ENCODE measurements at regions not wholly inside any gene's neighbourhood (a gene's known extent, or its start where the extent isn't known, plus 50 kb on each side); places are given as distances from the start of the nearest gene placed in this dataset.
"Not testable (repeated sequence)": the region's sequence is repeated elsewhere in the genome, so short reads cannot be mapped to it uniquely, and the experiment has no call there.

DNA sequence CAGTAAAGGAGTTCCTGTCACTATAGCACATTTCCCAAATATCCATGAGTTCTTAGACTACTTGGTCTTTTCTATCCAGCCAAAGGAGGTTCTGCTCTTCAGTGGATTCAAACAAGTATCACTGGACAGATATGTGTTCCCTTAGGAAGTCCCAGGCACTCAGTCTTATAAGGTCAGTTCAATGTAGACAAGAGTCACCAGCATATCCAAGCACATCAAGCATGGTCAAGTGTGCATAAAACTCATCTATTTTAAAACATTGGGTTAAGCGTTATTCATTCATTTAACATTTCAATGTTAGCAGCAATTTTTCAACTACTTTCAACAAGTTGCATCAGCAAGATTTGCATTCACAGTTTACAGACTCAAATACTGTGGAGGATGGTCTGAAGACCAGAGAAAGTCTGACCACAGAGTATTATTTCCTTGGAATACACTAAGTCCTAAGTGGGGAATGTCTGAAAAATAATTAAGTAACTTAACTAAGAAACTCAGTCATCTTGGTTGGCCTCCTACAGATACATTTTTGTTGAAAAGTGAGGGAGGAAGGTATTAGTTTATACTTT, 630.5 kb upstream of the IGFBP7 start:
- Histone ChIP-seq H3K4me2 (ENCODE audit: low read length) (no peak overlapping the region), H3K9ac (ENCODE audit: low read length) (no peak overlapping the region), H3K27ac (ENCODE audit: low read length) (no peak overlapping the region), H3F3A (ENCODE audit: insufficient read depth, low read length, poor library complexity, severe bottlenecking) (no peaks in the 10 kb centered on the region), H4K20me1 (ENCODE audit: insufficient read depth) (no peaks in the 10 kb centered on the region), H3K4me3 (ENCODE audit: low read length) (no peak overlapping the region), H3K79me2 (replicated peaks; ENCODE audit: insufficient read depth, low read length) (no peaks in the 10 kb centered on the region), H3K36me3 (ENCODE audit: insufficient read depth, low read length) (no peaks in the 10 kb centered on the region), H3K9me2 (ENCODE audit: insufficient read depth, low read length) (no peaks in the 10 kb centered on the region), H3K27me3 (ENCODE audit: insufficient read depth, low read depth, low read length) (no peaks in the 10 kb centered on the region), H3K9me3 (ENCODE audit: low read length) (no peaks in the 10 kb centered on the region), H2AFZ (ENCODE audit: low read depth, low read length) (no peak overlapping the region)
- TF ChIP-seq MXI1 (conservative IDR thresholded peaks at IDR 0.05; ENCODE audit: poor library complexity, severe bottlenecking): no peak
- no peak for TF ChIP-seq TAF1 (IDR thresholded peaks at IDR 0.05; ENCODE audit: low read depth)
- TF ChIP-seq POLR2AphosphoS5 (IDR thresholded peaks at IDR 0.05): no peak

DNA sequence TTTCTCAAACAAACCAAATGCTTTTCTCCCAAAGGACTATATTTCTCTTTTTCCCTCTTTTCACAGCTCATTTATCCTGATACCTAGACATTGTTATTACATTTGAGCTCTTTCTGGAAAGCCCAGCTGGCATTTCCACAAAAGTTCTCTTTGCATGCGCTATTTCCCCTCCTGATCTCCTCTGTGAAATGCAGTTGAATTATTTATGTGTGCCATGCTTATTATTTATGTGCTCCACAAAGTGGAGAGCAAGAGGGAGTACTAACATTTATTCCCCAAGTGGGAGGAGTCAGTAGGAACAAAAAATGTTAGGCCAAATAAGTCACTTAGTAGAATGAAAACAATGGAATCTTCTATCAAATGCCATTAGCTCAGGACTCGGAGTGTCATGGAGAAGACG, 626.6 kb upstream of the IGFBP7 start:
- H3K4me3 ChIP-seq (ENCODE audit: low read length): no peak overlapping the region
- no peak overlapping the region for H3K27ac ChIP-seq (ENCODE audit: low read length)
- H3K9ac ChIP-seq (ENCODE audit: low read length): no peak overlapping the region
- H2AFZ ChIP-seq (ENCODE audit: low read depth, low read length): no peak overlapping the region
- no peaks in the 10 kb centered on the region for H4K20me1 ChIP-seq (ENCODE audit: insufficient read depth)
- no peaks in the 10 kb centered on the region for H3K27me3 ChIP-seq (ENCODE audit: insufficient read depth, low read depth, low read length)
- no peaks in the 10 kb centered on the region for H3F3A ChIP-seq (ENCODE audit: insufficient read depth, low read length, poor library complexity, severe bottlenecking)
- no peaks in the 10 kb centered on the region for H3K79me2 ChIP-seq (replicated peaks; ENCODE audit: insufficient read depth, low read length)
- H3K36me3 ChIP-seq (ENCODE audit: insufficient read depth, low read length): no peaks in the 10 kb centered on the region
- no peaks in the 10 kb centered on the region for H3K9me3 ChIP-seq (ENCODE audit: low read length)
- TF ChIP-seq EP300 (conservative IDR thresholded peaks at IDR 0.05; ENCODE audit: poor library complexity, severe bottlenecking) (no peak), MXI1 (conservative IDR thresholded peaks at IDR 0.05; ENCODE audit: poor library complexity, severe bottlenecking) (no peak), POLR2AphosphoS5 (IDR thresholded peaks at IDR 0.05) (no peak)
- H3K4me2 ChIP-seq (ENCODE audit: low read length): no peak overlapping the region
- H3K9me2 ChIP-seq (ENCODE audit: insufficient read depth, low read length): no peaks in the 10 kb centered on the region

DNA sequence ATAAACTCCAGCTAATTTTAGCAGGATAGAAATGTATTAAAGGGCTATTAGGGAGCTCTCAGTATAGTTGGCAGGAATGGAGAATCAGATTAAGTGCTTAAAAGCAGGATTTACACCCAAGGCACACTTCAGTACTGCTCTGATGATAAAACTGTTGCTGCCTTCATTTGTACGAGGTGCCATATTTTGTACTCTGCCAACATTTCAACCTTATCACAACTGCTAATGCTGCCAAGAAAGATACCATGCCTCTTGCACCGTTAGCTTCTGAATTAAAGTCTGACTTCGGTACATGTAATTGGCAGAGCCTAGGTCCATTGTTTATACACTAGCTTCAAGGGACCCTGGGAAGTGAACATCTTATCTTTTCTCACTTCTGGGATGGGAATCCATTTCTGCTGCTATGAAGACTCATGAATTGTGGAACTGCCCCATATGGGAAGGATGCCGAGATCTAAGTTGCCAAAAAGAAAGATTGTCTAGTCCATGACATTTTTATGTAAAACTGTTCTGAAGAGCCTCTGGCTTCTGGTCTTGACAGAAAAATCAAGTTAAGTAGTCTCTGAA, 624.0 kb upstream of the IGFBP7 start:
- Histone ChIP-seq H3K27me3 (ENCODE audit: insufficient read depth, low read depth, low read length) (no peaks in the 10 kb centered on the region), H3K36me3 (ENCODE audit: insufficient read depth, low read length) (no peaks in the 10 kb centered on the region), H3F3A (ENCODE audit: insufficient read depth, low read length, poor library complexity, severe bottlenecking) (no peaks in the 10 kb centered on the region), H3K4me2 (ENCODE audit: low read length) (no peak overlapping the region), H3K79me2 (replicated peaks; ENCODE audit: insufficient read depth, low read length) (no peaks in the 10 kb centered on the region), H3K9me2 (ENCODE audit: insufficient read depth, low read length) (no peaks in the 10 kb centered on the region), H3K9me3 (ENCODE audit: low read length) (no peaks in the 10 kb centered on the region), H3K9ac (ENCODE audit: low read length) (no peak overlapping the region), H2AFZ (ENCODE audit: low read depth, low read length) (no peak overlapping the region), H3K4me3 (ENCODE audit: low read length) (no peak overlapping the region), H4K20me1 (ENCODE audit: insufficient read depth) (no peaks in the 10 kb centered on the region), H3K27ac (ENCODE audit: low read length) (no peak overlapping the region)
- TF ChIP-seq EZH2 (IDR thresholded peaks at IDR 0.05; ENCODE audit: borderline replicate concordance, insufficient read depth, low read length, poor library complexity, severe bottlenecking) (no peak), MXI1 (conservative IDR thresholded peaks at IDR 0.05; ENCODE audit: poor library complexity, severe bottlenecking) (no peak)

DNA sequence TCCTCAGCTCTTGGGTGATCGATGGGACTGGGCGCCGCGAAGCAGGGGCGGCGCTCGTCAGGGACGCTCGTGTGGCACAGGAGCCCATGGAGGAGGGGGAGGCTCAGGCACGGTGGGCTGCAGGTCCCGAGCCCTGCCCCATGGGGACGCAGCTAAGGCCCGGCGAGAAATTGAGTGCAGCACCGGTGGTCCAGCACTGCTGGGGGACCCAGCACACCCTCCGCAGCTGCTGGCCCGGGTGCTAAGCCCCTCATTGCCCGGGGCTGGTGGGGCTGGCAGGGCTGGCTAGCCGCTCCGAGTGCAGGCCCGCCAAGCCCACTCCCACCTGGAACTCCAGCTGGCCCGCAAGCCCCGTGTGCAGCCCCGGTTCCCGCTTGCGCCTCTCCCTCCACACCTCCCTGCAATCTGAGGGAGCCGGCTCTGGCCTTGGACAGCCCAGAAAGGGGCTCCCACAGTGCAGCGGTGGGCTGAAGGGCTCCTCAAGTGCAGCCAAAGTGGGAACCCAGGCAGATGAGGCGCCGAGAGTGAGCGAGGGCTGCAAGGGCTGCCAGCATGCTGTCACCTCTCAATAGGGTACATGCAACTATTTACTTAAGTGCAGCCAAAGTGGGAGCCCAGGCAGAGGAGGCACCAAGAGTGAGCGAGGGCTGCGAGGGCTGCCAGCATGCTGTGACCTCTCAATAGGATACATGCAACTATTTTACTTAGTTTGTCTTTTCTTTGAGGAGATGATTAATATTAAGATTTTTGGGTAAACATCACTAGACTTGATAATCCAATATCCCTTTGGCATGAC, 619.8 kb upstream of the IGFBP7 start:
- H4K20me1 ChIP-seq (ENCODE audit: insufficient read depth); H3F3A ChIP-seq (ENCODE audit: insufficient read depth, low read length, poor library complexity, severe bottlenecking); H3K9me2 ChIP-seq (ENCODE audit: insufficient read depth, low read length); H3K27ac ChIP-seq (ENCODE audit: low read length); H3K79me2 ChIP-seq (replicated peaks; ENCODE audit: insufficient read depth, low read length); H3K36me3 ChIP-seq (ENCODE audit: insufficient read depth, low read length); H3K4me3 ChIP-seq (ENCODE audit: low read length); H3K27me3 ChIP-seq (ENCODE audit: insufficient read depth, low read depth, low read length); H3K4me2 ChIP-seq (ENCODE audit: low read length); H2AFZ ChIP-seq (ENCODE audit: low read depth, low read length); H3K9me3 ChIP-seq (ENCODE audit: low read length); H3K9ac ChIP-seq (ENCODE audit: low read length): not testable (repeated sequence)
